ENCODE measurements at regions not wholly inside any gene's neighbourhood (a gene's known extent, or its start where the extent isn't known, plus 50 kb on each side); places are given as distances from the start of the nearest gene placed in this dataset.
A peak's percentile ranks its signal among the peaks of the same experiment; 100 is the strongest.

DNA sequence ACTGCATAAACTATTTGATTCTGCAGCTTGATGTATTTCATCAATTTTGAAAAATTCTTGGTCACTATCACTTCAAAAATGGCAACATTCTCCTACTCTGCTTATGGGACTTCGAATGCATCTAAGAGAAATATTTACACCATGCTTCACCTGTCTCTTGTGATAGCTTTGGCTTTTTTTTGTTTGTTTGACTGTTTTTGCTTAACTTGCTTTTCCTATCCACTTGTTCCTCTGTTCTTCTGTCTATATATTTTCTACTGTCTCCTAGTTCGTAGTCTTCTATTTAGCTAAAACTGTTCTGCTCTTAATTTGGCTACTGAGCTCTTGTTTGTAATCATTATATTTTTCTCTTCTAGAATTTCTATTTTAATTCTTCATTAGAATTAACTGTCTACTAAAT lies 94.4 kb downstream of the INHBA start:
- Histone ChIP-seq H3K4me1 (no peaks in the 10 kb centered on the region), H3K27me3 (no peaks in the 10 kb centered on the region), H3F3A (ENCODE audit: low read depth) (no peaks in the 10 kb centered on the region), H3K36me3 (no peaks in the 10 kb centered on the region), H3K79me2 (ENCODE audit: low read depth) (no peaks in the 10 kb centered on the region), H3K27ac (no peak overlapping the region), H3K9me3 (ENCODE audit: low read depth) (no peaks in the 10 kb centered on the region), H3K4me2 (no peak overlapping the region), H4K20me1 (ENCODE audit: low read depth) (no peaks in the 10 kb centered on the region), H3K9ac (no peak overlapping the region), H3K4me3 (no peak overlapping the region), H2AFZ (replicated peaks) (no peak overlapping the region)
- DNase-seq (ENCODE audit: low spot score): no peak
- no peaks in the 10 kb centered on the region for H3K4me1 Mint-ChIP-seq
- H3K27ac Mint-ChIP-seq: no peak overlapping the region
- peaks cover 2% of the 10 kb centered on the region for H3K27me3 Mint-ChIP-seq (ENCODE audit: insufficient read depth, low read depth)
- no peak overlapping the region for H3K4me3 Mint-ChIP-seq
- no peaks in the 10 kb centered on the region for H3K9me3 Mint-ChIP-seq
- TF ChIP-seq, protein P1, sequence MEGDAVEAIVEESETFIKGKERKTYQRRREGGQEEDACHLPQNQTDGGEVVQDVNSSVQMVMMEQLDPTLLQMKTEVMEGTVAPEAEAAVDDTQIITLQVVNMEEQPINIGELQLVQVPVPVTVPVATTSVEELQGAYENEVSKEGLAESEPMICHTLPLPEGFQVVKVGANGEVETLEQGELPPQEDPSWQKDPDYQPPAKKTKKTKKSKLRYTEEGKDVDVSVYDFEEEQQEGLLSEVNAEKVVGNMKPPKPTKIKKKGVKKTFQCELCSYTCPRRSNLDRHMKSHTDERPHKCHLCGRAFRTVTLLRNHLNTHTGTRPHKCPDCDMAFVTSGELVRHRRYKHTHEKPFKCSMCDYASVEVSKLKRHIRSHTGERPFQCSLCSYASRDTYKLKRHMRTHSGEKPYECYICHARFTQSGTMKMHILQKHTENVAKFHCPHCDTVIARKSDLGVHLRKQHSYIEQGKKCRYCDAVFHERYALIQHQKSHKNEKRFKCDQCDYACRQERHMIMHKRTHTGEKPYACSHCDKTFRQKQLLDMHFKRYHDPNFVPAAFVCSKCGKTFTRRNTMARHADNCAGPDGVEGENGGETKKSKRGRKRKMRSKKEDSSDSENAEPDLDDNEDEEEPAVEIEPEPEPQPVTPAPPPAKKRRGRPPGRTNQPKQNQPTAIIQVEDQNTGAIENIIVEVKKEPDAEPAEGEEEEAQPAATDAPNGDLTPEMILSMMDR (IDR thresholded peaks at IDR 0.05): no peak
- TF ChIP-seq EZH2phosphoT487 (IDR thresholded peaks at IDR 0.05) (no peak), EZH2 (IDR thresholded peaks at IDR 0.05) (no peak)
- no peaks in the 10 kb centered on the region for H3K36me3 Mint-ChIP-seq

DNA sequence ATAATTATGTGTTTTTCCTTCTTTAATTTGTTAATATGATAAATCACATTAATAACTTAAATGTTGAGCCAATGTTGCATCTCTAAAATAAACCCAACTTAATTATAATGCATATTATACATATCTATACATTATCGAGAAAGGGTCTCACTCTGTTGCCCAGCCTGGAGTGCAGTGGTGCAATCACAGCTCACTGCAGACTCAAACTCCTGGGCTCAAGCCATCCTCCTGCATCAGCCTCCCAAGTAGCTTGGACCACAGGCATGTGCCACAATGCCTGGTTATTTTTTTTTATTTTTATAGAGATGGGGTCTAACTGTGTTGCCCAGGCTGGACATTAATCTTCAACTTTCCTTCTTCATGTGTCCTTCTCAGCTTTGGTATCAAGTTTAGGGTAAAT lies 98.9 kb downstream of the INHBA start:
- H3K36me3 Mint-ChIP-seq: no peaks in the 10 kb centered on the region
- no peak overlapping the region for H3K4me3 Mint-ChIP-seq
- TF ChIP-seq, protein P1 (IDR thresholded peaks at IDR 0.05): no peak
- TF ChIP-seq EZH2phosphoT487 (IDR thresholded peaks at IDR 0.05) (no peak), EZH2 (IDR thresholded peaks at IDR 0.05) (no peak)
- no peak overlapping the region for H2AFZ ChIP-seq (replicated peaks)
- DNase-seq (ENCODE audit: low spot score): no peak
- H3K27ac ChIP-seq: no peak overlapping the region
- H3K9me3 Mint-ChIP-seq: no peaks in the 10 kb centered on the region
- H3K27ac Mint-ChIP-seq: no peak overlapping the region
- no peak overlapping the region for H3K4me2 ChIP-seq
- H3K9me3 ChIP-seq (ENCODE audit: low read depth): no peaks in the 10 kb centered on the region
- peaks cover 4% of the 10 kb centered on the region for H3K4me1 Mint-ChIP-seq
- no peaks in the 10 kb centered on the region for H3K4me1 ChIP-seq
- H3K79me2 ChIP-seq (ENCODE audit: low read depth): no peaks in the 10 kb centered on the region
- H3K27me3 ChIP-seq: no peaks in the 10 kb centered on the region
- H3F3A ChIP-seq (ENCODE audit: low read depth): no peaks in the 10 kb centered on the region
- no peaks in the 10 kb centered on the region for H3K36me3 ChIP-seq
- H3K9ac ChIP-seq: no peak overlapping the region
- no peak overlapping the region for H3K4me3 ChIP-seq
- H3K27me3 Mint-ChIP-seq (ENCODE audit: insufficient read depth, low read depth): no peaks in the 10 kb centered on the region
- H4K20me1 ChIP-seq (ENCODE audit: low read depth): no peaks in the 10 kb centered on the region

DNA sequence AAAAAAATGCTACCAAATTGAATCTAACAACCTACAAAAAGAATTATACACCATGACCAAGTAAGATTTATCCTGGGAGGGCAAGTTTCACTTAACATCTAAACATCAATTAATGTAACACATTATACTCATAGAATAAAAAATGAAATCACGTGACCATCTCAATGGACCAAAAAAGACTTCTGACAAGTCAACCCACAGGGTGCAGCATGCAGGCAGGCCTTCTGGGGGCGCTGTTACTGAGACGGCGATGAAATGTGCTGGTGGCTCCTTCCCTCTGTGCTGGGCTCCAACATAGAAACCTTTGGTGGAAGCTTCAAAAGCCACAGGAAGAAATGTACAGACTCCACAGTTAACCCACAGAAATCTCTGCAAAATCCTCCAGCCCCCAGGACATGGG lies 103.1 kb downstream of the INHBA start:
- H3K27ac Mint-ChIP-seq: no peak overlapping the region
- no peak overlapping the region for H3K9ac ChIP-seq
- DNase-seq (ENCODE audit: low spot score): peak; percentile 56
- no peak overlapping the region for H3K4me3 Mint-ChIP-seq
- no peaks in the 10 kb centered on the region for H3K36me3 Mint-ChIP-seq
- H3K4me3 ChIP-seq: no peak overlapping the region
- peaks cover 4% of the 10 kb centered on the region for H3K4me1 Mint-ChIP-seq
- no peaks in the 10 kb centered on the region for H3K36me3 ChIP-seq
- TF ChIP-seq, protein P1 (IDR thresholded peaks at IDR 0.05): peak; percentile 70
- TF ChIP-seq EZH2 (IDR thresholded peaks at IDR 0.05) (no peak), EZH2phosphoT487 (IDR thresholded peaks at IDR 0.05) (no peak)
- H2AFZ ChIP-seq (replicated peaks): peak overlapping the region; percentile 83
- H3K9me3 Mint-ChIP-seq: peaks cover 8% of the 10 kb centered on the region
- H3F3A ChIP-seq (ENCODE audit: low read depth): no peaks in the 10 kb centered on the region
- H3K4me2 ChIP-seq: no peak overlapping the region
- no peaks in the 10 kb centered on the region for H3K27me3 ChIP-seq
- H4K20me1 ChIP-seq (ENCODE audit: low read depth): no peaks in the 10 kb centered on the region
- H3K4me1 ChIP-seq: no peaks in the 10 kb centered on the region
- no peaks in the 10 kb centered on the region for H3K27me3 Mint-ChIP-seq (ENCODE audit: insufficient read depth, low read depth)
- no peaks in the 10 kb centered on the region for H3K79me2 ChIP-seq (ENCODE audit: low read depth)
- H3K9me3 ChIP-seq (ENCODE audit: low read depth): no peaks in the 10 kb centered on the region
- no peak overlapping the region for H3K27ac ChIP-seq

Data from neural progenitor cell (in vitro differentiated cells).